ENCODE measurements at regions not wholly inside any gene's neighbourhood (a gene's known extent, or its start where the extent isn't known, plus 50 kb on each side); places are given as distances from the start of the nearest gene placed in this dataset.

DNA sequence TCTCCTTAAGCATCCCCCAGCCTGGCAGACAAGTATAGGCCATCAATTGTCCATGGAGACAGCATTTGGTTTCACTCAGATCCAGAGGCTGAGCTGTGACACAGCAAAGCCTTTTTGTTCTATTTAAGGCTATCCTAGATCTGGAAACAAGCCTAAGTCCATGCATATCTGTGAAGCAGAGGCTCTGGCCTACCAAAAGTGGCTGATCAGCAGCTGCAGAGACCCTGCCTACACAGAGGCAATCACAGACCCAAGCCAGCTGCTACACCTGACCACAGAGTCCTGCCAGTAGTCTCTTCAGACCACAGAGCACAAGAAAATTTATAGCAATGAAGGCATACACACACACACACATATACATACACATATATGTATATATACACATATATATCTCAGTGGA is 501.7 kb upstream of the ARPP21 start:
- Histone ChIP-seq H3K4me3 (ENCODE audit: control insufficient read depth in 2 of 3, extremely low read depth in 1 of 3, insufficient read depth in 2 of 3, low read depth in 1 of 3, low read length in 3 of 3) (no peak overlapping the region), H3K9me1 (ENCODE audit: control insufficient read depth, extremely low read depth, insufficient read depth, low read length) (no peaks in the 10 kb centered on the region), H3K9ac (ENCODE audit: control insufficient read depth, extremely low read depth, insufficient read depth, low read length) (no peak overlapping the region), H2AFZ (ENCODE audit: control insufficient read depth, low read length) (no peak overlapping the region), H3K4me2 (ENCODE audit: control insufficient read depth, extremely low read depth, insufficient read depth, low read depth, low read length) (no peak overlapping the region), H3K9me3 (ENCODE audit: control insufficient read depth, low read depth, low read length) (no peaks in the 10 kb centered on the region), H4K20me1 (ENCODE audit: control insufficient read depth, extremely low read depth, insufficient read depth, low read length) (no peaks in the 10 kb centered on the region), H3K79me2 (ENCODE audit: control insufficient read depth, insufficient read depth, low read length) (no peaks in the 10 kb centered on the region), H3K27ac (ENCODE audit: control insufficient read depth, insufficient read depth, low read length) (no peak overlapping the region), H3K27me3 (ENCODE audit: control insufficient read depth, extremely low read depth, insufficient read depth, low read length) (no peaks in the 10 kb centered on the region), H3K4me1 (ENCODE audit: control insufficient read depth, extremely low read depth, insufficient read depth, low read length) (no peaks in the 10 kb centered on the region), H3K36me3 (ENCODE audit: control insufficient read depth in 2 of 2, extremely low read depth in 1 of 2, insufficient read depth in 2 of 2, low read length in 2 of 2) (no peaks in the 10 kb centered on the region)
- dilution Hi-C loops (cut with MboI; ENCODE audit: extremely low pct_ligation_motif_present, low sequenced_read_pairs) = no loop called here
- TF ChIP-seq CTCF (optimal IDR thresholded peaks at IDR 0.05 in 1 of 3, IDR thresholded peaks at IDR 0.05 in 1 of 3, conservative IDR thresholded peaks at IDR 0.05 in 1 of 3; ENCODE audit: extremely low read depth in 1 of 3, insufficient read depth in 2 of 3, low read length in 3 of 3) (no peak), EZH2 (IDR thresholded peaks at IDR 0.05; ENCODE audit: low read length) (no peak)
- DNase-seq (ENCODE audit: low read depth, low spot score) (no peak), FAIRE-seq (no peak)

- H3K9me1 ChIP-seq (ENCODE audit: control insufficient read depth, extremely low read depth, insufficient read depth, low read length) = no peaks in the 10 kb centered on the region
- no peaks in the 10 kb centered on the region for H3K4me1 ChIP-seq (ENCODE audit: control insufficient read depth, extremely low read depth, insufficient read depth, low read length)
- H3K9me3 ChIP-seq (ENCODE audit: control insufficient read depth, low read depth, low read length) = no peaks in the 10 kb centered on the region
- no peak for FAIRE-seq
- no peaks in the 10 kb centered on the region for H4K20me1 ChIP-seq (ENCODE audit: control insufficient read depth, extremely low read depth, insufficient read depth, low read length)
- H3K79me2 ChIP-seq (ENCODE audit: control insufficient read depth, insufficient read depth, low read length) = no peaks in the 10 kb centered on the region
- dilution Hi-C loops (cut with MboI; ENCODE audit: extremely low pct_ligation_motif_present, low sequenced_read_pairs) = no loop called here
- no peak overlapping the region for H3K4me3 ChIP-seq (ENCODE audit: control insufficient read depth in 2 of 3, extremely low read depth in 1 of 3, insufficient read depth in 2 of 3, low read depth in 1 of 3, low read length in 3 of 3)
- no peaks in the 10 kb centered on the region for H3K36me3 ChIP-seq (ENCODE audit: control insufficient read depth in 2 of 2, extremely low read depth in 1 of 2, insufficient read depth in 2 of 2, low read length in 2 of 2)
- H3K4me2 ChIP-seq (ENCODE audit: control insufficient read depth, extremely low read depth, insufficient read depth, low read depth, low read length) = no peak overlapping the region
- TF ChIP-seq EZH2 (IDR thresholded peaks at IDR 0.05; ENCODE audit: low read length) = no peak
- no peak for TF ChIP-seq CTCF (optimal IDR thresholded peaks at IDR 0.05 in 1 of 3, IDR thresholded peaks at IDR 0.05 in 1 of 3, conservative IDR thresholded peaks at IDR 0.05 in 1 of 3; ENCODE audit: extremely low read depth in 1 of 3, insufficient read depth in 2 of 3, low read length in 3 of 3)
- H3K27ac ChIP-seq (ENCODE audit: control insufficient read depth, insufficient read depth, low read length) = no peak overlapping the region
- no peaks in the 10 kb centered on the region for H3K27me3 ChIP-seq (ENCODE audit: control insufficient read depth, extremely low read depth, insufficient read depth, low read length)
- no peak overlapping the region for H3K9ac ChIP-seq (ENCODE audit: control insufficient read depth, extremely low read depth, insufficient read depth, low read length)
- DNase-seq (ENCODE audit: low read depth, low spot score) = no peak
- H2AFZ ChIP-seq (ENCODE audit: control insufficient read depth, low read length) = no peak overlapping the region
These were observed 497.9 kb upstream of the ARPP21 start for GRCh38 chr3:35141406-35141805.

All from keratinocyte (primary cell).